PFSK-1 (cell line): ENCODE measurements at regions not wholly inside any gene's neighbourhood (a gene's known extent, or its start where the extent isn't known, plus 50 kb on each side); places are given as distances from the start of the nearest gene placed in this dataset.

Experiments used
- FOXP2 ChIP-seq: optimal IDR thresholded peaks from 2 replicates; pipeline ENCODE3; 2011; ENCODE audit warnings: borderline replicate concordance, control low read depth, inconsistent platforms; ENCODE audit not compliant: insufficient read depth; ENCODE audit errors: extremely low read length, extremely low read depth
- POLR2AphosphoS5 ChIP-seq: IDR thresholded peaks from 2 replicates; pipeline ENCODE4 v1.6.1; 2012; ENCODE audit warnings: low read depth, mild to moderate bottlenecking, control low read depth, low read length, moderate library complexity
- SIN3A ChIP-seq: IDR thresholded peaks from 2 replicates; pipeline ENCODE4 v1.6.1; 2012; ENCODE audit warnings: mild to moderate bottlenecking, low read length, moderate library complexity, borderline replicate concordance; ENCODE audit not compliant: insufficient read depth
- TAF1 ChIP-seq: IDR thresholded peaks from 2 replicates; pipeline ENCODE4 v1.6.1; 2012; ENCODE audit warnings: low read length, control low read depth, borderline replicate concordance; ENCODE audit not compliant: insufficient read depth
- TF ChIP-seq, protein P1 (sequence below), 2 experiments: IDR thresholded peaks; 2 replicates each; pipeline versions ENCODE4 v1.6.1 to v1.8.0; 2011 to 2012; ENCODE audit warnings: low read depth in 2 of 2, low read length in 2 of 2, control low read depth in 1 of 2, inconsistent platforms in 1 of 2, mild to moderate bottlenecking in 1 of 2, moderate library complexity in 1 of 2; ENCODE audit not compliant: insufficient read depth in 1 of 2

DNA sequence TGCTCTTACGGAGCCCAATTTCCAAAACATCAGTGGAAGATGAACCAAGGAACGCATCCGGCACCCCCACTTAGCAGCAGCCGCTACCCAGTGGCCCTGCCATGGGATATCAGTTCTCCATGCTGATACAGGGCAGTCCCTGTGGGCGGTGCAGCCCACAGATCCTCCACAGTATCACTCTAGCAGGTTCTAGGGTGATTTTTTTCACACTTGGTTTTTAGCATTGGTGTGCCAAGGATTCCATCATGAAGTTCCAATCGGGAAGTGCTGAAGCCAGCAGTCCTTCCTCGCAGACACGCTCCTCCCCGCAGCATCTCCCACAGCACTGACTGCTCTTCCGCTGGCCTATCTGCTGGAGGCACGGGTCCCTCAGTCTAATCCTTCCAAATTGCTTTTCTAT, 261.9 kb downstream of the SYK start:
- TF ChIP-seq POLR2AphosphoS5 = no peak
- TF ChIP-seq, protein P1, sequence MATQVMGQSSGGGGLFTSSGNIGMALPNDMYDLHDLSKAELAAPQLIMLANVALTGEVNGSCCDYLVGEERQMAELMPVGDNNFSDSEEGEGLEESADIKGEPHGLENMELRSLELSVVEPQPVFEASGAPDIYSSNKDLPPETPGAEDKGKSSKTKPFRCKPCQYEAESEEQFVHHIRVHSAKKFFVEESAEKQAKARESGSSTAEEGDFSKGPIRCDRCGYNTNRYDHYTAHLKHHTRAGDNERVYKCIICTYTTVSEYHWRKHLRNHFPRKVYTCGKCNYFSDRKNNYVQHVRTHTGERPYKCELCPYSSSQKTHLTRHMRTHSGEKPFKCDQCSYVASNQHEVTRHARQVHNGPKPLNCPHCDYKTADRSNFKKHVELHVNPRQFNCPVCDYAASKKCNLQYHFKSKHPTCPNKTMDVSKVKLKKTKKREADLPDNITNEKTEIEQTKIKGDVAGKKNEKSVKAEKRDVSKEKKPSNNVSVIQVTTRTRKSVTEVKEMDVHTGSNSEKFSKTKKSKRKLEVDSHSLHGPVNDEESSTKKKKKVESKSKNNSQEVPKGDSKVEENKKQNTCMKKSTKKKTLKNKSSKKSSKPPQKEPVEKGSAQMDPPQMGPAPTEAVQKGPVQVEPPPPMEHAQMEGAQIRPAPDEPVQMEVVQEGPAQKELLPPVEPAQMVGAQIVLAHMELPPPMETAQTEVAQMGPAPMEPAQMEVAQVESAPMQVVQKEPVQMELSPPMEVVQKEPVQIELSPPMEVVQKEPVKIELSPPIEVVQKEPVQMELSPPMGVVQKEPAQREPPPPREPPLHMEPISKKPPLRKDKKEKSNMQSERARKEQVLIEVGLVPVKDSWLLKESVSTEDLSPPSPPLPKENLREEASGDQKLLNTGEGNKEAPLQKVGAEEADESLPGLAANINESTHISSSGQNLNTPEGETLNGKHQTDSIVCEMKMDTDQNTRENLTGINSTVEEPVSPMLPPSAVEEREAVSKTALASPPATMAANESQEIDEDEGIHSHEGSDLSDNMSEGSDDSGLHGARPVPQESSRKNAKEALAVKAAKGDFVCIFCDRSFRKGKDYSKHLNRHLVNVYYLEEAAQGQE (IDR thresholded peaks at IDR 0.05; ENCODE audit: insufficient read depth in 1 of 2, low read depth in 2 of 2, low read length in 2 of 2) = no peak
- TF ChIP-seq TAF1 = no peak
- TF ChIP-seq FOXP2 = no peak
- no peak for TF ChIP-seq SIN3A

GRCh38 chr9:91065231-91066041, 263.8 kb downstream of the SYK start:
- TF ChIP-seq, protein P1 (IDR thresholded peaks at IDR 0.05; ENCODE audit: insufficient read depth in 1 of 2, low read depth in 2 of 2, low read length in 2 of 2) = no peak
- no peak for TF ChIP-seq TAF1
- TF ChIP-seq FOXP2 = no peak
- no peak for TF ChIP-seq SIN3A
- no peak for TF ChIP-seq POLR2AphosphoS5

- no peak for TF ChIP-seq TAF1
- TF ChIP-seq SIN3A = no peak
- TF ChIP-seq, protein P1 (IDR thresholded peaks at IDR 0.05; ENCODE audit: insufficient read depth in 1 of 2, low read depth in 2 of 2, low read length in 2 of 2) = no peak
- TF ChIP-seq FOXP2 = no peak
- no peak for TF ChIP-seq POLR2AphosphoS5
These were observed 264.4 kb downstream of the SYK start for GRCh38 chr9:91066042-91066415.

DNA sequence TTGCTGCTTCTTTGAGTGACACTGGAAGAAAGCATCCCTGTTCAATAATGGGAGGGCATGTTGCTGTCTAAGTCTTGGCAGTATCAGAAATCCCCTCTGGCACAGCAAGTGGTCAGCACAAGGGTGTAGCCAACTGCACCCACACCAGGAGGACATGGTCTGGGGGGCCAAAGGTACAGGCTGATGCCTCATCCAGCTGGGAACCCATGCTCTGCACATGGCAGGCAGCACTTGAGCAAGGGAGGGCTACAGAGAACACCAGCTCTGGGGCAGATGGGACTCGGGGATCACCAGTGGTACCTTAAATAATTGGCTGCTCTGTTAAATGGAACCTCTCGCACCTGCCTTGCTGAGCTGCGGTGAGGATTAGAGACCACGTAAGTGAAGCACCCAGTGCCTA, 265.2 kb downstream of the SYK start:
- TF ChIP-seq, protein P1 (IDR thresholded peaks at IDR 0.05; ENCODE audit: insufficient read depth in 1 of 2, low read depth in 2 of 2, low read length in 2 of 2) = no peak

DNA sequence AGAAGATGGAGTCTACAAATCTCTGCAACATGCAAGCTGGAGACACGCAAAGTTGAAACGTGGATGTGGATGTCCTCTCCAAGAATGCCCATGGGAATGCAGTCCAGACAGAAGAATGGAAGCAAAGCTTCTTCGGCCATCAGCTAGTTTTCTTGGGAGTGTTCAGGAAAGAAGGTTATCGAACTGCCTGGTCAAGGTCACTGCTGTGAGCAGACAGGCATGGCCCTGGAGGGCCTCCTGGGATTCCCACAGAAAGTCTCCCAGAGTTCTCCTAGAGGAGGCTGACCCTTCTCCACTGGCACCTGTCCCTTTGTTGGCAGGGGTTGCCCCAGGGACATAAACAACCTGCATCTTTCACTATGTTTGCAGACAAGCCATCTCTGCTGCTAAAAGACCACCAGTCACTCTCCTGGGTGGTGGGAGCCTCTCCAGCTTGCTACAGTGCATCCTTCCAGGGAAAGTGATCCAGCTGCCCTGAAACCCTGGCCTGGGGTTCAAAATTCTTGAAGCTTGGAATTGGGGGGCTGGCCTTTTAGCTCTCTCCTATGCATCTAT, 265.8 kb downstream of the SYK start:
- no peak for TF ChIP-seq SIN3A
- no peak for TF ChIP-seq POLR2AphosphoS5
- no peak for TF ChIP-seq TAF1
- TF ChIP-seq, protein P1 (IDR thresholded peaks at IDR 0.05; ENCODE audit: insufficient read depth in 1 of 2, low read depth in 2 of 2, low read length in 2 of 2) = no peak
- TF ChIP-seq FOXP2 = no peak
